ENCODE measurements at regions not wholly inside any gene's neighbourhood (a gene's known extent, or its start where the extent isn't known, plus 50 kb on each side); places are given as distances from the start of the nearest gene placed in this dataset.
"Not testable (repeated sequence)": the region's sequence is repeated elsewhere in the genome, so short reads cannot be mapped to it uniquely, and the experiment has no call there.

DNA sequence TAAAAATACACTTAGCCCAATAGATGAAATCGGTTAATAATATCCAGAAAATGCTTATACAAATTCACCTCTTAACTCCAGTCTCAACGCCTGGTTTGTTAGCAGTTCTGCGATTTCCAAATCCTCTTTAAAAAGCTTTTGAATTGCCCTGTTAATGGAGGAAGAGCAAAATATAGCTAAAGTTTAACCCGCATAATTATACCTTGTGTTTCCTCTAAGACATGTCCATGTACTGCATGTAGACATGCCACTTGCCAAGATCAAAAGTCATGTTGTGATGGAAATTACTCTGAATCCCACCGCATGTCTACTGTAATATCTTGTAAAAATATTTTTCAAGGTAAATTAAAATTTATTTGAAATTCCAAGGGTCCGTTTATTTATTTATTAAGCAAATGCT, 291.2 kb upstream of the LRP1B start:
- TF ChIP-seq, protein P1, sequence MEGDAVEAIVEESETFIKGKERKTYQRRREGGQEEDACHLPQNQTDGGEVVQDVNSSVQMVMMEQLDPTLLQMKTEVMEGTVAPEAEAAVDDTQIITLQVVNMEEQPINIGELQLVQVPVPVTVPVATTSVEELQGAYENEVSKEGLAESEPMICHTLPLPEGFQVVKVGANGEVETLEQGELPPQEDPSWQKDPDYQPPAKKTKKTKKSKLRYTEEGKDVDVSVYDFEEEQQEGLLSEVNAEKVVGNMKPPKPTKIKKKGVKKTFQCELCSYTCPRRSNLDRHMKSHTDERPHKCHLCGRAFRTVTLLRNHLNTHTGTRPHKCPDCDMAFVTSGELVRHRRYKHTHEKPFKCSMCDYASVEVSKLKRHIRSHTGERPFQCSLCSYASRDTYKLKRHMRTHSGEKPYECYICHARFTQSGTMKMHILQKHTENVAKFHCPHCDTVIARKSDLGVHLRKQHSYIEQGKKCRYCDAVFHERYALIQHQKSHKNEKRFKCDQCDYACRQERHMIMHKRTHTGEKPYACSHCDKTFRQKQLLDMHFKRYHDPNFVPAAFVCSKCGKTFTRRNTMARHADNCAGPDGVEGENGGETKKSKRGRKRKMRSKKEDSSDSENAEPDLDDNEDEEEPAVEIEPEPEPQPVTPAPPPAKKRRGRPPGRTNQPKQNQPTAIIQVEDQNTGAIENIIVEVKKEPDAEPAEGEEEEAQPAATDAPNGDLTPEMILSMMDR (IDR thresholded peaks at IDR 0.05; ENCODE audit: insufficient read depth, low read depth, low read length, missing control alignments), result no peak
- no peak for DNase-seq (ENCODE audit: low read depth)
- no peak overlapping the region for H3K4me3 ChIP-seq (ENCODE audit: low read length)

DNA sequence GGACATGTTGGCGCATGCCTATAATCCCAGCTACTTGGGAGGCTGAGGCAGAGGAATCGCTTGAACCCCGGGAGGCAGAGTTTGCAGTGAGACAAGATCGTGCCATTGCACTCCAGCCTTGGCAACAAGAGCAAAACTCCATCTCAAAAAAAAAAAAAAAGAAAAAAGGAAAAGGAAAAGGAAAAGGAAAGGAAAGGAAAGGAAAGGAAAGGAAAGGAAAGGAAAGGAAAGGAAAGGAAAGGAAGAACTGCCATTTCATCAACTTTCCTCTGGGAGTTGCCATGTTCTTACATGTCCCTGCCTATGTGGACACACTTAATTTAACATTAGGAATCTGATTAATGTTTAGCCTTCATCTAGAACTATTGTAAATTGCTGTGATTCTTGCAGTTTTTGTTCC, 287.9 kb upstream of the LRP1B start:
- not testable (repeated sequence) for H3K4me3 ChIP-seq (ENCODE audit: low read length); DNase-seq (ENCODE audit: low read depth)

DNA sequence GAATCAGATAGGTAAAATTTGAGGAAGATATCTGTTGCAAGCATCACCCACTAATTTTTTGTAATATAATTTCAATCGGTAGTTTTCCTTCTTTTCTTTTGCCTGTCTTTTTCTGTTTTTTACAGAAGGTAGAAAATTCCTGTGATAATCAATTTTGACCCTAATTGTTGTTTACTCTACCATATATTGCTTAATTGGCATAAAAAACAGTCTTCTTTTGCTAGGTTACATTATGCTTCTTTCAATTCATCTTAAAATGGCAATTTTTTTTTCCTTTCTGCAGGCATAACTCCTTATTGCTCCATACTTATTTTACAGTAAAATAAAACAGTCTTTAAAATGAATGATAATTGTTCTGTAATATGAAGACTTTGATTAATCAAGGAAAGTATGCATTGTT, 286.2 kb upstream of the LRP1B start:
- no peak overlapping the region for H3K4me3 ChIP-seq (ENCODE audit: low read length)
- no peak for DNase-seq (ENCODE audit: low read depth)
- TF ChIP-seq, protein P1 (IDR thresholded peaks at IDR 0.05; ENCODE audit: insufficient read depth, low read depth, low read length, missing control alignments), result no peak

DNA sequence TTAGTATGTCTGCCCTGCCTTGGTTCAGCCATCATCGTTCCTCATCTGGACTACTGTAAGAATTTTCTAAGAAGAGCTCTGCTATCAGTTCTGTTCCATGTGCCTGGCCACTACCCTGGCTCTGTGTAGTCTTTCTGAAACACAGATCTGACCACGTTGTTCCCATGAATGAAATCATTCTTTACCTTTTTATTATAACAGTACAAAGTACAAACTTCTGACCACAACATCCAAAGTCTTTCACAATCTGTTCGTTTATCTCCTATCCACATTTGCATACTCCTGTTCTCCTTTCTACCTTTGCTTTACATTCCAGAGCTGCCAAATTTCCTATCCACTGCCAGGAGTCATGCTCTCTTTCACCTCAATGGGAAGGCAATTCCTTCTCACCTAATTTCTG, 284.6 kb upstream of the LRP1B start:
- TF ChIP-seq, protein P1 (IDR thresholded peaks at IDR 0.05; ENCODE audit: insufficient read depth, low read depth, low read length, missing control alignments), result no peak
- H3K4me3 ChIP-seq (ENCODE audit: low read length), result no peak overlapping the region
- no peak for DNase-seq (ENCODE audit: low read depth)

DNA sequence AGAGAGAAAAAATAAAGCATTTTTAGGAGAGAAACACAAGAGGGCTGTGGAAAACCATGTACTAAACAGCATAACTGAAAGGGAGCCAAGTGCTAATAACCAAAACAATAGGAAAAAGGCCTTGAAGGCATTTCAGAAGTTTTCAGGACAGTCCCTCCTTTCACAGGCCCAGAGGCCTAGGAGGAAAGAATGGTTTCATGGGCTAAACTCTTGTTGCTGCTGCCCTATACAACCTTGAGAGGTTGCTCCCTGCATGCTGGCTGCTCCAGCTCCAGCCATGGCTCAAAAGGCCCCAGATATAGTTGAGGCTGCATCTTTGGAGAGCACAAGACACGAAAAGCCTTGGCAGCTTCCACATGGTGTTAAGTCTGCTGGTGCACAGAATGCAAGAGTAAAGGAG, 267.4 kb upstream of the LRP1B start:
- no peak overlapping the region for H3K4me3 ChIP-seq (ENCODE audit: low read length)
- DNase-seq (ENCODE audit: low read depth), result no peak
- TF ChIP-seq, protein P1 (IDR thresholded peaks at IDR 0.05; ENCODE audit: insufficient read depth, low read depth, low read length, missing control alignments), result no peak

DNA sequence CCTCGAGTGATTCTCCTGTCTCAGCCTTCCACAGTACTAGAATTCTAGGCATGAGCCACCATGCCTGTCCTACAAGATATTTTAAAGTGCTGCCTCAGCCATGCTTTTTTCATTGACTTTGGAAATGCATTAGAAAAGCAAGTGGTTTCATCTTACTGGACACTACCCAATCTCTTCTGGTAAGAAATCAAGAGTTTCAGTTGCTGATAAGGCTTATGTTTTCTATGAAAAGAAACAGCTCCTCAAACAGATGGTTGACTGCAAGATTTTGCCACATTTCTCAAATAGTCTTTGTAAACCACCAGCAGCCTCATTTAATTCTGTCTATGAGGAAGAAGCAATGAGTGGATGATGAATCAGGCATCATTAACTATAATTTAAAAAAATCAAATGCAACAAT, 264.5 kb upstream of the LRP1B start:
- TF ChIP-seq, protein P1 (IDR thresholded peaks at IDR 0.05; ENCODE audit: insufficient read depth, low read depth, low read length, missing control alignments), result no peak
- DNase-seq (ENCODE audit: low read depth), result no peak

DNA sequence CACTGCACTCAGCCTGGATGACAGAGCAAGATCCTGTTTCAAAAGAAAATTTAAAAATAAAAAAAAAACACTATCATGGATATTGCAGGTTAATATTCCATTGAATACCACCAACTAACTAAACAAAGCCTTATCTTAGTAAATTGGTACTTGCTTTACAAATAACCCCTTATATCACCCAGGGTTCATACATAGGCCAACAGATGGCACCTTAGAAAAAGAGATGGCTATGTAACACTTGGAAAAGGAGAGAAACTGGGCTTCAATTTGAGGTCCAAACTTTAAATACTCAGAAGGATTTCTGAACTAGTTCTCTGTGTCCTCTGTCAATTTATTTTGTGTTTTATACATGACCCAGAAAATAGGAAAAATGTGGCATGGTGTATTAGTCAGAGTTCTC, 249.6 kb upstream of the LRP1B start:
- DNase-seq (ENCODE audit: low read depth), result no peak
- TF ChIP-seq, protein P1 (IDR thresholded peaks at IDR 0.05; ENCODE audit: insufficient read depth, low read depth, low read length, missing control alignments), result no peak
- no peak overlapping the region for H3K4me3 ChIP-seq (ENCODE audit: low read length)

More for the DNA sequence above, 264.5 kb upstream of the LRP1B start:
- no peak overlapping the region for H3K4me3 ChIP-seq (ENCODE audit: low read length)

DNA sequence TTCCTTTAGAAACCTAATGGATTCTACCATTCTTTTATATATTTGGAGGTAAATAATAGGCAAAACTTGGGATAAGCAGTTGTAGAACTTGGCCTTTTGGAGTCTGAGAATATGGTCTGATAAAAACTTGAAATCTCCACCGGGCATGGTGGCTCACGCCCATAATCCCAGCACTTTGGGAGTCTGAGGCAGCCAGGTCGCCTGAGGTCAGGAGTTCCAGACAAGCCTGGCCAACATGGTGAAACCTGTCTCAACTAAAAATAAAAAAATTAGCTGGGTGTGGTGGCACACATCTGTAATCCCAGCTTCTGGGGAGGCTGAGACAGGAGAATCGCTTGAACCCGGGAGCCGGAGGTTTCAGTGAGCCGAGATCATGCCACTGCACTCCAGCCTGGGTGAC, 231.3 kb upstream of the LRP1B start:
- not testable (repeated sequence) for DNase-seq (ENCODE audit: low read depth); H3K4me3 ChIP-seq (ENCODE audit: low read length)

All from epithelial cell of esophagus (primary cell).